Neutrophil (primary cell): ENCODE measurements at regions not wholly inside any gene's neighbourhood (a gene's known extent, or its start where the extent isn't known, plus 50 kb on each side); places are given as distances from the start of the nearest gene placed in this dataset.

Source experiments
- H3K27ac ChIP-seq: fragments of 200-600 bp; sonication (generic); 2 replicates; pipeline ENCODE4 v1.5.1; 2016; ENCODE audit warnings: mild to moderate bottlenecking, moderate library complexity
- H3K27me3 ChIP-seq: fragments of 200-600 bp; sonication (generic); 2 replicates; pipeline ENCODE4 v1.6.0; 2016; ENCODE audit warnings: mild to moderate bottlenecking
- H3K36me3 ChIP-seq: fragments of 200-600 bp; sonication (generic); 2 replicates; pipeline ENCODE4 v1.5.1; 2017
- H3K4me1 ChIP-seq, 2 experiments: fragments of 200-600 bp in 1 of 2; sonication (generic) in 1 of 2; 1 replicate in 1 of 2; 2 replicates in 1 of 2; pipeline versions ENCODE4 v1.5.1 to v1.6.1; 2013 to 2016; ENCODE audit warnings: low read depth in 1 of 2, low read length in 1 of 2, mild to moderate bottlenecking in 1 of 2, moderate library complexity in 1 of 2; ENCODE audit not compliant: control insufficient read depth in 1 of 2, insufficient read depth in 1 of 2
- H3K4me3 ChIP-seq, 2 experiments: fragments of 200-600 bp in 1 of 2; sonication (generic) in 1 of 2; 1 replicate in 1 of 2; 2 replicates in 1 of 2; pipeline ENCODE4 v1.5.1; 2013 to 2016; ENCODE audit warnings: low read depth in 1 of 2, low read length in 1 of 2, mild to moderate bottlenecking in 1 of 2, moderate library complexity in 1 of 2
- H3K9me3 ChIP-seq: fragments of 200-600 bp; sonication (generic); 2 replicates; pipeline ENCODE4 v1.5.1; 2016
- CTCF ChIP-seq: fragments of 200-600 bp; sonication (generic); IDR thresholded peaks from 2 replicates; pipeline ENCODE4 v1.5.1; 2016; ENCODE audit warnings: antibody characterized with exemption

- no peaks in the 10 kb centered on the region for H3K4me1 ChIP-seq
- no peaks in the 10 kb centered on the region for H3K9me3 ChIP-seq
- no peak for TF ChIP-seq CTCF
- H3K27me3 ChIP-seq: no peaks in the 10 kb centered on the region
- no peak overlapping the region for H3K27ac ChIP-seq
- no peak overlapping the region for H3K4me3 ChIP-seq
- no peaks in the 10 kb centered on the region for H3K36me3 ChIP-seq
These were observed 173.7 kb downstream of the BUB3 start for GRCh38 chr10:123327896-123328295.

GRCh38 chr10:123331438-123331837 lies 177.2 kb downstream of the BUB3 start:
- Histone ChIP-seq H3K27me3 (no peaks in the 10 kb centered on the region), H3K4me1 (no peaks in the 10 kb centered on the region), H3K4me3 (no peak overlapping the region), H3K9me3 (no peaks in the 10 kb centered on the region), H3K36me3 (no peaks in the 10 kb centered on the region), H3K27ac (no peak overlapping the region)
- TF ChIP-seq CTCF: no peak

GRCh38 chr10:123346581-123346980 lies 192.4 kb downstream of the BUB3 start:
- H3K27ac ChIP-seq: no peak overlapping the region
- H3K4me1 ChIP-seq: no peaks in the 10 kb centered on the region
- TF ChIP-seq CTCF: no peak
- H3K9me3 ChIP-seq: no peaks in the 10 kb centered on the region
- H3K36me3 ChIP-seq: no peaks in the 10 kb centered on the region
- H3K27me3 ChIP-seq: no peaks in the 10 kb centered on the region
- no peak overlapping the region for H3K4me3 ChIP-seq

GRCh38 chr10:123348691-123349572 lies 194.7 kb downstream of the BUB3 start:
- TF ChIP-seq CTCF: no peak

GRCh38 chr10:123351715-123352114 lies 197.5 kb downstream of the BUB3 start:
- no peak for TF ChIP-seq CTCF
- no peak overlapping the region for H3K4me3 ChIP-seq
- H3K36me3 ChIP-seq: no peaks in the 10 kb centered on the region
- H3K27ac ChIP-seq: no peak overlapping the region
- H3K4me1 ChIP-seq: no peaks in the 10 kb centered on the region
- H3K27me3 ChIP-seq: peaks cover 10% of the 10 kb centered on the region
- H3K9me3 ChIP-seq: no peaks in the 10 kb centered on the region

More at GRCh38 chr10:123348691-123349572, 194.7 kb downstream of the BUB3 start:
- no peak overlapping the region for H3K4me3 ChIP-seq
- H3K27me3 ChIP-seq: no peaks in the 10 kb centered on the region
- H3K9me3 ChIP-seq: no peaks in the 10 kb centered on the region
- H3K36me3 ChIP-seq: no peaks in the 10 kb centered on the region
- H3K27ac ChIP-seq: no peak overlapping the region
- H3K4me1 ChIP-seq: no peaks in the 10 kb centered on the region
